ENCODE measurements at regions not wholly inside any gene's neighbourhood (a gene's known extent, or its start where the extent isn't known, plus 50 kb on each side); places are given as distances from the start of the nearest gene placed in this dataset.

GRCh38 chr14:36027354-36027753 lies 149.2 kb downstream of the PTCSC3 start:
- ChIA-PET CTCF (no interaction called here), POLR2A (no interaction called here)
- Histone ChIP-seq H3K36me3 (ENCODE audit: control insufficient read depth, insufficient read depth, low read length) (no peaks in the 10 kb centered on the region), H3K4me3 (ENCODE audit: low read depth, low read length) (no peak overlapping the region), H3K27me3 (ENCODE audit: control insufficient read depth, insufficient read depth, low read length) (no peaks in the 10 kb centered on the region)
- no peak for TF ChIP-seq CTCF (IDR thresholded peaks at IDR 0.05; ENCODE audit: insufficient read depth, low read depth, low read length)
- DNase-seq (ENCODE audit: low read depth) = no peak

- H3K4me3 ChIP-seq (ENCODE audit: low read depth, low read length) = no peak overlapping the region
- no peak for TF ChIP-seq CTCF (IDR thresholded peaks at IDR 0.05; ENCODE audit: insufficient read depth, low read depth, low read length)
- ChIA-PET POLR2A (no interaction called here), CTCF (interaction anchor here (0.9 kb wide), 1 partner anchor 9 kb away, joined by 3 read pairs; no protein-coding TSS in a partner anchor)
- H3K27me3 ChIP-seq (ENCODE audit: control insufficient read depth, insufficient read depth, low read length) = no peaks in the 10 kb centered on the region
- H3K36me3 ChIP-seq (ENCODE audit: control insufficient read depth, insufficient read depth, low read length) = no peaks in the 10 kb centered on the region
- DNase-seq (ENCODE audit: low read depth) = no peak
These were observed 153.6 kb downstream of the PTCSC3 start for GRCh38 chr14:36022765-36023410.

GRCh38 chr14:36021591-36022320 lies 154.8 kb downstream of the PTCSC3 start:
- no peaks in the 10 kb centered on the region for H3K36me3 ChIP-seq (ENCODE audit: control insufficient read depth, insufficient read depth, low read length)
- no peak for DNase-seq (ENCODE audit: low read depth)
- POLR2A ChIA-PET = no interaction called here
- no peak for TF ChIP-seq CTCF (IDR thresholded peaks at IDR 0.05; ENCODE audit: insufficient read depth, low read depth, low read length)
- CTCF ChIA-PET = interaction anchor here (2.2 kb wide), 1 partner anchor 48 kb away, joined by 4 read pairs; no protein-coding TSS in a partner anchor
- no peak overlapping the region for H3K4me3 ChIP-seq (ENCODE audit: low read depth, low read length)
- H3K27me3 ChIP-seq (ENCODE audit: control insufficient read depth, insufficient read depth, low read length) = no peaks in the 10 kb centered on the region

GRCh38 chr14:36021030-36021422 lies 155.5 kb downstream of the PTCSC3 start:
- no peak for DNase-seq (ENCODE audit: low read depth)
- TF ChIP-seq CTCF (IDR thresholded peaks at IDR 0.05; ENCODE audit: insufficient read depth, low read depth, low read length) = no peak
- Histone ChIP-seq H3K36me3 (ENCODE audit: control insufficient read depth, insufficient read depth, low read length) (no peaks in the 10 kb centered on the region), H3K4me3 (ENCODE audit: low read depth, low read length) (no peak overlapping the region), H3K27me3 (ENCODE audit: control insufficient read depth, insufficient read depth, low read length) (no peaks in the 10 kb centered on the region)
- ChIA-PET CTCF (interaction anchor here (2.2 kb wide), 1 partner anchor 49 kb away, joined by 4 read pairs; no protein-coding TSS in a partner anchor), POLR2A (no interaction called here)

GRCh38 chr14:36020120-36021029 lies 156.1 kb downstream of the PTCSC3 start:
- no peak for TF ChIP-seq CTCF (IDR thresholded peaks at IDR 0.05; ENCODE audit: insufficient read depth, low read depth, low read length)
- DNase-seq (ENCODE audit: low read depth) = no peak
- H3K4me3 ChIP-seq (ENCODE audit: low read depth, low read length) = no peak overlapping the region
- no peaks in the 10 kb centered on the region for H3K27me3 ChIP-seq (ENCODE audit: control insufficient read depth, insufficient read depth, low read length)
- no peaks in the 10 kb centered on the region for H3K36me3 ChIP-seq (ENCODE audit: control insufficient read depth, insufficient read depth, low read length)
- POLR2A ChIA-PET = no interaction called here
- CTCF ChIA-PET = interaction anchor here (2.2 kb wide), 1 partner anchor 50 kb away, joined by 4 read pairs; no protein-coding TSS in a partner anchor
